ENCODE measurements at regions not wholly inside any gene's neighbourhood (a gene's known extent, or its start where the extent isn't known, plus 50 kb on each side); places are given as distances from the start of the nearest gene placed in this dataset.

- TF ChIP-seq CTCF (conservative IDR thresholded peaks at IDR 0.05; ENCODE audit: low read depth in 2 of 2) (no peak), EZH2phosphoT487 (IDR thresholded peaks at IDR 0.05; ENCODE audit: unreplicated experiment) (no peak), CREB1 (CRISPR knock-in tag; IDR thresholded peaks at IDR 0.05; ENCODE audit: low read depth) (no peak), EZH2 (IDR thresholded peaks at IDR 0.05; ENCODE audit: low read depth, unreplicated experiment) (no peak), POLR2AphosphoS5 (IDR thresholded peaks at IDR 0.05; ENCODE audit: low read depth) (no peak), REST (IDR thresholded peaks at IDR 0.05; ENCODE audit: unreplicated experiment) (no peak), STAT1 (IDR thresholded peaks at IDR 0.05; ENCODE audit: unreplicated experiment) (no peak), JUNB (IDR thresholded peaks at IDR 0.05; ENCODE audit: unreplicated experiment) (no peak)
Measured at GRCh38 chr5:135704616-135705015, 125.8 kb upstream of the CXCL14 start.
